GM12801 (cell line): ENCODE measurements at regions not wholly inside any gene's neighbourhood (a gene's known extent, or its start where the extent isn't known, plus 50 kb on each side); places are given as distances from the start of the nearest gene placed in this dataset.

Source experiments
- CTCF ChIP-seq: IDR thresholded peaks from one replicate; pipeline ENCODE4 v1.5.1; 2011; ENCODE audit warnings: control low read depth; ENCODE audit not compliant: insufficient read length; ENCODE audit errors: extremely low read depth

- no peak for TF ChIP-seq CTCF
Observed at GRCh38 chr5:158591301-158591863, 508.3 kb downstream of the EBF1 start.

- TF ChIP-seq CTCF: no peak
Observed at GRCh38 chr5:158590746-158591300, 508.9 kb downstream of the EBF1 start.

- TF ChIP-seq CTCF: no peak
Observed at GRCh38 chr5:158589939-158590338, 509.8 kb downstream of the EBF1 start.

DNA sequence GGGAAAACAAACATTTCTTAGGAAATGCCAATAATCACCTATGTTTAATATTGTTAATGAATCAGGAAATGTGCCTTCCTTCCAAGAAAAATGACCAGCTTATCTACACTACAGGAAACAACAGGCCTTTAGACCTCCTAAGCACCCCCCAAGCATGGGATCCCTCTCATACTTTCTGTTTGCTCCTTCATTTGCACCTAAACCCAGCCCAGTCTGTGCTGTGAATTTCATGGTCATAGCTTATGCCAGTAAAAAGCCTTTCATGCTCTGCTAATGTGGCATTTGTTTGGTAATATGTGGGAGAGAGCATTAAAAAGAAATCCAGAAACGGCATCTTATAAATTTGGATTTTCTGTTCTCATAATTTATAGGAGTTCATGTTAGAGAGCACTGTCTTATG lies 511.1 kb downstream of the EBF1 start:
- no peak for TF ChIP-seq CTCF

DNA sequence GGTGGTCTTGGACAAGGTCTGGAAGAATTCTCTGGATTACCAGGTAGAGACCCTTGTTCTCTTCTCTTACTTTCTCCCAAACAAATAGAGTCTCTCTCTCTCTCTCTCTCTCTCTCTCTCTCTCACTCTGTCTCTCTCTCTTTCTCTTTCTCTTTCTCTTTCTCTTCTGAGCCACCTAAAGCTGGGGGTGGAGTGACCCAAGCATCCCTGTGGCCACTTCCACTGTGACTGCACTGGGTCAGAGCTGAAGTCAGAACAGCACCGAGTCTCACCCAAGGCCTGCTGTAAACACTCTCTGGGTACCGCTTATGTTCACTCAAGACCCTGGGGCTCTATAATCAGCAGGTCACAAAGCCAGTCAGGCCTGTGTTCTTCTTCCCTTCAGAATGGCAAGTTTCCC lies 513.7 kb downstream of the EBF1 start:
- TF ChIP-seq CTCF: no peak

DNA sequence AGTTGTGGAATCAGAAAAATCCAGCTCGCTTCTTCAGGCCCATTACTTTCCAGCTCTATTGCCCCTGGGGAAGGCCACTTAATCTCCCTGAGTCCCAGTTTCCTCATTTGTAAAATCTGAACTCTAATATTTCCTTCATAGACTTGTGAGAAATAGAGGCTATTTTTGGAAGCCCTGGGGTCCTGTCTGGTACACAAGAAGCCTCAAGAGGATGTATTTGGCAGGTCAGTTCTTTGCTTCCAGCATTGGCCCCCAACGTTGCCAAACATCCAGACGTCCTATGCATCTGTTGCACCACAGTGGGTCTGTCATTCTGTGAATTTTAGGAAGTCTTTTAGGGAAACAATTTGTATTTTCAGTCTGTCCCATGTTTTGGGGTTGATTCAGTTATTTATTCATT lies 525.9 kb downstream of the EBF1 start:
- TF ChIP-seq CTCF: no peak

- TF ChIP-seq CTCF: no peak
Observed at GRCh38 chr5:158570502-158570901, 529.2 kb downstream of the EBF1 start.
